ENCODE measurements at regions not wholly inside any gene's neighbourhood (a gene's known extent, or its start where the extent isn't known, plus 50 kb on each side); places are given as distances from the start of the nearest gene placed in this dataset.

GRCh38 chr1:218582646-218583045, 237.5 kb downstream of the TGFB2 start:
- no peak for DNase-seq (ENCODE audit: low read depth)

- no peak for DNase-seq (ENCODE audit: low read depth)
Measured at GRCh38 chr1:218584418-218585155, 239.5 kb downstream of the TGFB2 start.

DNA sequence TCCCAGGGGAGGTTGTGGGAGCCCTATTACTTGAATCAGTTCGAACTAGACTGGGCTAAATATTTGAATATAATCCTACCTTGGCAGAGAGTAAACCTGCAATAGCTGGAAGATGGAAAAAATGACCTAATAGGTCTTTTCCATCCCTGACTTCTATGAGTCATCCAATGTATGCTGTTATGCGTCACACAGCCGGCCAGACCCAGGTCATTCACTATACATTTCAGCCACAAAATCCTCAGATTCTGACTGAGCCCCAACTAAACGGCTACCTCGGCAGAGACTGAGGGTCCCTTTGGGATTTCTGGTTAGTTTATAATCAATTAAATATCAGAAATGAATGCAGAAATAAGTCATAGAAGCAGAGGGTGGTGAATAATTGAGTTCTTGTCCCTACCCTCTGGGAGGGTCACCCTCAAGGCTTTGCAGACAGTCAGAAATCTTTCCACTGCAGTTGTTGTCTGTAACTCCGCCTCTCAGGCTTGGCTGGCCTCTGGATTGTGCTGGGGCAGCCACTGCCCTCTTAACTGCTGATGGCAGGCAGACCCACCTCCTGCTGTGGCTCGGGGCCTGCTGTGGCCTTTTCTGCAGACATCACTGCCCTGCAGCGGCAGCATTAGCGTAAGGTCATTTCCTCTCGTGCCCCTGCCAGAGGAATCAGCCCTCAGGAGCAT, 240.5 kb downstream of the TGFB2 start:
- no peak for DNase-seq (ENCODE audit: low read depth)

- no peak for DNase-seq (ENCODE audit: low read depth)
Measured at GRCh38 chr1:218587900-218588299, 242.8 kb downstream of the TGFB2 start.

DNA sequence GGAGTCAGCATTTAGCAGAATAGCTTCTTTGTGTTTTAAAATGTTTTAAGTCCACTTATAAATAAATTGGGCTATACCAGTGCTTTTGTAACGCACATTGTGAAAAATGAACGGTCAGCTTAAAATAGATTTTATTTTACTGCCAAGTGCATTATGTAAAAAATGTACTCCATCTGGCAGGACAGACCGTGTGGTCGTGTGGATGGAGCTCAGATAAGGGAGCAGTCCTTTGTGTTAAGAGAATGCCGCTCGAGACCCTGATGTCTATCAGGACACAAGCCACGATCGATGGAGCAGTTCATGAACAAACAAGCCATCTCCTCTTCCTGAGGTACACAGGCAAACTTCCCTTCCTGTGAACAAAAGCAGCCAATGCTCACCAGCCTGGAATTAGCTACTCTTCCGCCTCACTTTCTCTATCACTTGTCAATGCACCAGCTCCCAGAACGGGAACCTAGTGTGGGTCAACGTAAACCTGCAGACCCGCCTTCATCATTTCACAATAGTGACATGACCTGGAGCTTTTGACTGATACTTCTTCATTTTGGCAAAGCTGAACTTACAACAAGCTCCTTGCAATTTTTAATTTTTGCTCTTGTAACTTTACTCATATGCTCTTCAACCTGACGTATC, 243.5 kb downstream of the TGFB2 start:
- DNase-seq (ENCODE audit: low read depth), result no peak

DNA sequence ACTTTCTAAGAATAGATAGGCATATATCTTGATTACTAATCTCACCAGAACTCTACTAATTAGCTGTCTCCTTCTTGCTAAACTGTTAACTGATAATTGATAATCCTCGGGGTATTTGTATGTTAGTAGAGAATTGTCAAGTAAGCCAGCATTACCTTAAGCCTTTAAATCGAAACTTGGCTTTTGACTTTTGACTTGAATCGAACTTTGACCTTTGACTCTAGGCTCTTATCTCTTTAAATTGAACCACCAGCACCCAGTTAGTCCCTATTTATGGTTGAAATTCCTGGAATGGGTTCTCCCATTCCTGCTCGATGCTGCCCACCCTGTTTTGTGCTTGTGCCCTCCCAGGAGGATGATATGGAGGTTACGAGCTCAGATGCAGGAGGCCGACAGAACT, 244.4 kb downstream of the TGFB2 start:
- DNase-seq (ENCODE audit: low read depth), result no peak

GRCh38 chr1:218591966-218592365, 246.8 kb downstream of the TGFB2 start:
- no peak for DNase-seq (ENCODE audit: low read depth)

DNA sequence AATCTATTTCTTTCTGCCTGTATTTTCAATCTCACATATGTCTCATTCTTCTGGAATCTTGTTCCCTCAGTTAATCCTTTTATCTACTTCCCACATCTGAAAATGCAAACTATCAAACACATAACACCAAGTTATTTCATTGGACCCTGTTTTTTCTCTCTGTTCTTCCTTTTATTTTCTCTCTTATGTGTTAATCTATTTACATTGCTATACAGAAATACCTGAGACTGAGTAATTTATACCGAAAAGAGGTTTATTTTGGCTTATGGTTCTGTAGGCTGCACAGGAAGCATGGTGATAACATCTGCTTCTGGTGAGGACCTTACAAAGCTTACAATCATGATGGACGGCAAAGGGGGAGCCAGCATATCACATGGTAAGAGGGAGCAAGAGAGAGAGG, 247.6 kb downstream of the TGFB2 start:
- no peak for DNase-seq (ENCODE audit: low read depth)

- no peak for DNase-seq (ENCODE audit: low read depth)
Measured at GRCh38 chr1:218600968-218601367, 255.8 kb downstream of the TGFB2 start.

- no peak for DNase-seq (ENCODE audit: low read depth)
Measured at GRCh38 chr1:218604217-218604616, 259.1 kb downstream of the TGFB2 start.

- DNase-seq (ENCODE audit: low read depth), result no peak
Measured at GRCh38 chr1:218611916-218612585, 266.9 kb downstream of the TGFB2 start.

GRCh38 chr1:218613105-218613504, 268.0 kb downstream of the TGFB2 start:
- DNase-seq (ENCODE audit: low read depth), result no peak

DNA sequence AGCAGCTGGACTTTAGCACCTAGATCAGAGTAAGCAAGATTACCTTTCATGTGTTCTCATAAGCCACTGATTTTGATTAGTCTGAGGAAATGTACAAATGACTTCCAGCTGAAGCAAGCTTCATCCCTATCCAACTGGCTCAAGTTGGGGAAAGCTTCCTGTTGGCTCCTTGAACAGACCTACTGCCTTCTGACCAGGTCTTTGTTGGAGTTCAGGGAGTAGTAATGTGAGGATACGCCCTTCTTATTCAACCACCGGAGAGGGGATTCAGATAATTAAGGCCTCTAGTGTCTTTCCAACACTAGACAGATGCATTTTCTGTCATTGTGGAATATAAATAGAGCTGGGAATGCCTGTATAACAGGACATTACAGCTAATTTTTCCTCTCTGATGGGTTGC, 268.9 kb downstream of the TGFB2 start:
- no peak for DNase-seq (ENCODE audit: low read depth)

- DNase-seq (ENCODE audit: low read depth), result no peak
Measured at GRCh38 chr1:218616681-218617080, 271.5 kb downstream of the TGFB2 start.

DNA sequence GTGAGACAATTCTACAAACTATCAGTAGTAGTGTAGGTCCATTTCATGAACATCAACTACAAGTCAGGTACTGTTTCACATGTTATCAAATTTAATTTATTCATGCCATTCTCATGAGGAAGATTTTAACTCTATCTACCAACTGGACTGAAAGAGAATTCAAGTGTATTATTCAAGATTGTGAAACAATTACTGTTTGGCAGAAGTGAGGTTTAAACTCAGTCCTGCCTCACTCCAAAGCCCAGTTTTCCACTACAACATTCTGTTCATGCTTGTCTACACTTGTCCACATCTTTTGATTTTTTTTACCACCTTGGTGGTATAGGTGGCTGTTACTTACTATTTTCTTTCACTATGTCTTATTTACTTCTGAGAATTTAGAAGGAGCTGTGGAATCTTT, 272.9 kb downstream of the TGFB2 start:
- DNase-seq (ENCODE audit: low read depth), result no peak

- no peak for DNase-seq (ENCODE audit: low read depth)
Measured at GRCh38 chr1:218620956-218621355, 275.8 kb downstream of the TGFB2 start.

DNA sequence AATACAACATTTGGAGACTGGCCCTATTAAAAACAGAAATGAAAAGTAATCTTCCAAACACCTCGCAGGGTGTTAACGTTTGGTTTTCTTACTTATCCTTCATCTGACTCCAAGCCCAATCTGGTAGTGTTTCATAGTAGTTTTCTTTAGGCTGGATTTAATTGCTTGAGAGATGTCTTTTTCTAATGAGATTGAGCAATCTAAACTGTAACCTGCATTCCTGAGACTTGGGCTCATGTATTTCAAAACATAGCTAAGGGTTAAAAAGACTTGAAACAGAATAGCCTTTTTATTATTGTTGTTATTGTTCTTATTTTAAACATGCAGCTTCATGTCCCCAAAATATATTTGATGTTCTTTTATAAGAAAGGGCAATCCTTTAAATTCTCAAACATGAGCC, 278.9 kb downstream of the TGFB2 start:
- DNase-seq (ENCODE audit: low read depth), result no peak

DNA sequence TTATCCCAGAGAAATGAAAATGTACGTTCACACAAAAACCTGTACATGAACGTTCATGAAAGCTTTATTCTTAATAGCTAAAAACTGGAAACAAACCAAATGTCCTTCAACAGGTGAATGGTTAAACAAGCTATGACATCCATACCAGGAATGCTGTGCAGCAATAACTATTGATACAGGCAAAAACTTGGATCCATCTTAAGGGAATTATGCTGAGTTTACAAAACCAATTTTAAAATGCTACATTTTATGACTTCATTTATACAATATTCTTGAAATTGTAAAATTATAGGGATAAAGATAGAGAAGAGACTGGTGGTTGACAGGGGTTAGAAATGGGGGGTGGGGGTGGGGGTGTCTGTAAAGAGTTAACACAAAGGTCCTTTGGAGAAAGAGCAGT, 280.3 kb downstream of the TGFB2 start:
- no peak for DNase-seq (ENCODE audit: low read depth)

DNA sequence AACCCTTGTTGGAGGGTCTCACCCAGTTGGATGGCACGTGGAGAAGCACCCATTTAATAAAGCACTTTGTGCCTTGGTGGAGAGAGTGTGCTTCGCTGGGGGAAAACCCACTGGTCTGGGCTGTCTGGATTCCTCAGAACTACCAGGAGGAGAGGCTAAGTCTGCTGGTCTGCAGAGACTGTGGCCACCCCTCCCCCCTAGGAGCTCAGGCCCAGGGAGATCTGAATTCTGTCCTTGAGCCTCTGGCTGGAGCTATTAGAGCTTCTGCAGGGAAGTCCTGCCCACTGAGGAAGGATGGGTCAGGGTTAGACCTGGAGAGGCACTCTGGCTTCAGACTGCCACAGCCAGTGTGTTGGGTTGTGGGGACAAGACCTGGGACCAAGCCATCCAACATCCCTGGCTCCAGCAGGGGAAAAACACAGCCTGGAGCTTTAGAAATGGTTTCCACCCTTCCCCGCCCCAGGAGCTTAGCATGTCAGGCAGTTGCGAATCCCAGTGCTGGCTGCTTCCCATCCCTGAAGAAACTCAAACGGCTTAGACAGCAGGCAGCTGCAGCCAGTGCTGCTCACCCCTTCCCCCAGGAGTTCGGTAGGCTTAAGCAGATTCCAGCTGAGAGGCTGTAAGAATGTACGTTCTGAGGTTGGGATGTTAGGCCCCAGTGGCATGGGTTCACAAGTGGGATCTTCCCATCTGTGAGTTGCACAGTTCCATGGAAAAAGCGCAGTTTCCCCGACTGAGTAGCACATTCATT, 288.3 kb downstream of the TGFB2 start:
- no peak for DNase-seq (ENCODE audit: low read depth)

DNA sequence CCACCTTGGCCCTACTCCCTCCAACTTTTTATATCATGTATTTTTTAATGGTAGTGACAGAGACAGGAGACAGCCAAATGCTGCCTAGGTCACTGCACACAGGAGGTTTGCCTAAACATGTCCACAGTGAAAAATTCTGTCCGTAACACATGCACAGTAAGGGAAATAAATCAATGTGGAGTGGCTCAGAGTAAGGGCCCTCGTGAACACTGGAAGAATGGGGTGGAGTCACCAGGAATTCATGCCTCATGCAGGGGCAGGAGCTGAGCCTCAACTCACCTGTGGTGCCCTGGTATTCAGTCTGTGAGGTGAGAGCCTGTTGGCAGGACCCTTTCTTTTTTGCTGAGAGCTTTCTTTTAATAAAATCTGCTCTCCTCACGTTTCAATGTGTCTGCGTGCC, 289.1 kb downstream of the TGFB2 start:
- no peak for DNase-seq (ENCODE audit: low read depth)

- no peak for DNase-seq (ENCODE audit: low read depth)
Measured at GRCh38 chr1:218636548-218636947, 291.4 kb downstream of the TGFB2 start.

DNA sequence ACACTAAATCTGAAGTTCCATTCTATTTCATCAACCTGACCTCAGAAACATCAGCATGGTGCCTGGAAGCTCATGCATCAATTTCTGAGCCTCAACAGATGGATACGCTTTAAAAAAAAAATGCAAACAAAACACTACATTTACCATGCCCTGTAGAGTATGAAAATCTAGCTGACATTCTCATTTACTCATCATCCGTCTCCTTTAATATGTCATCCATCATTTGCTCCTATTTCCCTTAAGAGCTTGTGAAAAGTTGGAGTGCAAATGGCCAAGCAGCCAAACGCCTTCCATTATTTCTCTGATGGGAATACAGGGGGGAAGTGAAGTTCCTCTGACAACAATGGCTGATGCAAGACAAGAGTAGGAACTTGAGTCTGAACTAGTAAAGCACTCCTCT, 295.0 kb downstream of the TGFB2 start:
- no peak for DNase-seq (ENCODE audit: low read depth)

All from activated T-helper 9 cell treated with anti-CD3 and anti-CD28 coated beads, Interleukin-2, amount 50 U/mL, for 16 hours (primary cell).